ENCODE measurements at regions not wholly inside any gene's neighbourhood (a gene's known extent, or its start where the extent isn't known, plus 50 kb on each side); places are given as distances from the start of the nearest gene placed in this dataset.

GRCh38 chr1:209208648-209209047 is 374.9 kb upstream of the CAMK1G start:
- no peak for TF ChIP-seq POLR2AphosphoS5 (IDR thresholded peaks at IDR 0.05)
- TF ChIP-seq, protein P1, sequence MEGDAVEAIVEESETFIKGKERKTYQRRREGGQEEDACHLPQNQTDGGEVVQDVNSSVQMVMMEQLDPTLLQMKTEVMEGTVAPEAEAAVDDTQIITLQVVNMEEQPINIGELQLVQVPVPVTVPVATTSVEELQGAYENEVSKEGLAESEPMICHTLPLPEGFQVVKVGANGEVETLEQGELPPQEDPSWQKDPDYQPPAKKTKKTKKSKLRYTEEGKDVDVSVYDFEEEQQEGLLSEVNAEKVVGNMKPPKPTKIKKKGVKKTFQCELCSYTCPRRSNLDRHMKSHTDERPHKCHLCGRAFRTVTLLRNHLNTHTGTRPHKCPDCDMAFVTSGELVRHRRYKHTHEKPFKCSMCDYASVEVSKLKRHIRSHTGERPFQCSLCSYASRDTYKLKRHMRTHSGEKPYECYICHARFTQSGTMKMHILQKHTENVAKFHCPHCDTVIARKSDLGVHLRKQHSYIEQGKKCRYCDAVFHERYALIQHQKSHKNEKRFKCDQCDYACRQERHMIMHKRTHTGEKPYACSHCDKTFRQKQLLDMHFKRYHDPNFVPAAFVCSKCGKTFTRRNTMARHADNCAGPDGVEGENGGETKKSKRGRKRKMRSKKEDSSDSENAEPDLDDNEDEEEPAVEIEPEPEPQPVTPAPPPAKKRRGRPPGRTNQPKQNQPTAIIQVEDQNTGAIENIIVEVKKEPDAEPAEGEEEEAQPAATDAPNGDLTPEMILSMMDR (IDR thresholded peaks at IDR 0.05), result no peak
- no peak for TF ChIP-seq POLR2A (IDR thresholded peaks at IDR 0.05; ENCODE audit: low read depth)
- TF ChIP-seq EP300 (IDR thresholded peaks at IDR 0.05), result no peak
